ENCODE measurements at regions not wholly inside any gene's neighbourhood (a gene's known extent, or its start where the extent isn't known, plus 50 kb on each side); places are given as distances from the start of the nearest gene placed in this dataset.
A peak's percentile ranks its signal among the peaks of the same experiment; 100 is the strongest.
"Not testable (repeated sequence)": the region's sequence is repeated elsewhere in the genome, so short reads cannot be mapped to it uniquely, and the experiment has no call there.

DNA sequence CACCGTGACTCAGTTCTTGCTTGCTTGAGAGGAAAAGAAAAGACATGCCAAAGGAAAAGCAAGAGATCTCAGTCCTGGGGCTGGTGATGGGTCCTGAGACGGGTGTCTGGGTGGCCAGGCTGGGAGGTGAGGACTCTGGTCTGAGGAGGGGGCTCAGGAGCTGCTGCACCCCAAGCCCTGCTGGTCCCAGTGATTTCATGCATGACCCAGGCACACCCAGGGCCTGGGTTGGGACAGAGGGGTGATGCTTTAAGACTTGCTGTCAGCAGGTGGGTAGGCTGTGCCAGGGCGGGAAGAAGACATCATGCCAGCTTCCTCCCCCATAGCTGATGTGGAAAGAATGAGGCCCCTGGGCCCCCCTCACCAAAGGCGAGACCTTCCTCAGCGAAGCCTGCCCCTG is 65.1 kb upstream of the PMEPA1 start:
- peak; percentile 9 for DNase-seq (ENCODE audit: low read depth)
- TF ChIP-seq, protein P1, sequence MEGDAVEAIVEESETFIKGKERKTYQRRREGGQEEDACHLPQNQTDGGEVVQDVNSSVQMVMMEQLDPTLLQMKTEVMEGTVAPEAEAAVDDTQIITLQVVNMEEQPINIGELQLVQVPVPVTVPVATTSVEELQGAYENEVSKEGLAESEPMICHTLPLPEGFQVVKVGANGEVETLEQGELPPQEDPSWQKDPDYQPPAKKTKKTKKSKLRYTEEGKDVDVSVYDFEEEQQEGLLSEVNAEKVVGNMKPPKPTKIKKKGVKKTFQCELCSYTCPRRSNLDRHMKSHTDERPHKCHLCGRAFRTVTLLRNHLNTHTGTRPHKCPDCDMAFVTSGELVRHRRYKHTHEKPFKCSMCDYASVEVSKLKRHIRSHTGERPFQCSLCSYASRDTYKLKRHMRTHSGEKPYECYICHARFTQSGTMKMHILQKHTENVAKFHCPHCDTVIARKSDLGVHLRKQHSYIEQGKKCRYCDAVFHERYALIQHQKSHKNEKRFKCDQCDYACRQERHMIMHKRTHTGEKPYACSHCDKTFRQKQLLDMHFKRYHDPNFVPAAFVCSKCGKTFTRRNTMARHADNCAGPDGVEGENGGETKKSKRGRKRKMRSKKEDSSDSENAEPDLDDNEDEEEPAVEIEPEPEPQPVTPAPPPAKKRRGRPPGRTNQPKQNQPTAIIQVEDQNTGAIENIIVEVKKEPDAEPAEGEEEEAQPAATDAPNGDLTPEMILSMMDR (IDR thresholded peaks at IDR 0.05; ENCODE audit: insufficient read depth, low read depth, low read length, missing control alignments) = no peak
- H3K4me3 ChIP-seq (ENCODE audit: low read length) = no peak overlapping the region

GRCh38 chr20:57774111-57774880 is 64.5 kb upstream of the PMEPA1 start:
- no peak overlapping the region for H3K4me3 ChIP-seq (ENCODE audit: low read length)
- DNase-seq (ENCODE audit: low read depth) = no peak
- TF ChIP-seq, protein P1 (IDR thresholded peaks at IDR 0.05; ENCODE audit: insufficient read depth, low read depth, low read length, missing control alignments) = no peak

- H3K4me3 ChIP-seq (ENCODE audit: low read length) = no peak overlapping the region
- DNase-seq (ENCODE audit: low read depth) = no peak
- TF ChIP-seq, protein P1 (IDR thresholded peaks at IDR 0.05; ENCODE audit: insufficient read depth, low read depth, low read length, missing control alignments) = no peak
Observed at GRCh38 chr20:57773059-57773815, 63.4 kb upstream of the PMEPA1 start.

DNA sequence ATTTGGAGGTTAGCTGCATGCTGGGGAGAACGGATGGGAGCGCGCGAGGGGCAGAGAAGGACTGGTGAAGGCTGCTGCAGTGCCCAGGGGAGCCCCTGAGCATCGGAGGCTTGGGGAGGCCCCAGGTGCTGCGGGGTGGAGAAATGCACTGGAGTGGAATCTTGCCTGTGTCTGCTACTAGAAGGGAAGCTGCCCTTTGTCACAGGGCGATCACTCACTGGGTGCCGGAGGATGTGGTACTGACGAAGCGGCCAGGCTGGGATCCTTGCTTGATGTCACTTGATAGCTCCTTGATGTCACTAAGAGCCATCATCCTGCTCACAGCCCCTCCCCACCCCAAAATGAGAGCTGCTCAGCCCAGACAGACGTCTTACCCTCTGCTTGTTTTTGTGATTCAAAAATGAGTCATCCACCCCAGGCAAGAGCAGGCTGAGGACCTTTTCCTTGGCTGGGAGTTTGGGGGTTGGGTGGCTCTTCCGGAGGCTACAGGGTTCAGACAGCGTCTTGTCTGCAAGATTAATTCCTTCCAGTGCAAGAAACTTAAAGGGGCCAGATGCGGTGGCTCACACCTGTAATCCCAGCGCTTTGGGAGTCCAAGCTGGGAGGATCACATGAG is 62.6 kb upstream of the PMEPA1 start:
- H3K4me3 ChIP-seq (ENCODE audit: low read length) = no peak overlapping the region
- TF ChIP-seq, protein P1 (IDR thresholded peaks at IDR 0.05; ENCODE audit: insufficient read depth, low read depth, low read length, missing control alignments) = no peak
- peak; percentile 91 for DNase-seq (ENCODE audit: low read depth)

DNA sequence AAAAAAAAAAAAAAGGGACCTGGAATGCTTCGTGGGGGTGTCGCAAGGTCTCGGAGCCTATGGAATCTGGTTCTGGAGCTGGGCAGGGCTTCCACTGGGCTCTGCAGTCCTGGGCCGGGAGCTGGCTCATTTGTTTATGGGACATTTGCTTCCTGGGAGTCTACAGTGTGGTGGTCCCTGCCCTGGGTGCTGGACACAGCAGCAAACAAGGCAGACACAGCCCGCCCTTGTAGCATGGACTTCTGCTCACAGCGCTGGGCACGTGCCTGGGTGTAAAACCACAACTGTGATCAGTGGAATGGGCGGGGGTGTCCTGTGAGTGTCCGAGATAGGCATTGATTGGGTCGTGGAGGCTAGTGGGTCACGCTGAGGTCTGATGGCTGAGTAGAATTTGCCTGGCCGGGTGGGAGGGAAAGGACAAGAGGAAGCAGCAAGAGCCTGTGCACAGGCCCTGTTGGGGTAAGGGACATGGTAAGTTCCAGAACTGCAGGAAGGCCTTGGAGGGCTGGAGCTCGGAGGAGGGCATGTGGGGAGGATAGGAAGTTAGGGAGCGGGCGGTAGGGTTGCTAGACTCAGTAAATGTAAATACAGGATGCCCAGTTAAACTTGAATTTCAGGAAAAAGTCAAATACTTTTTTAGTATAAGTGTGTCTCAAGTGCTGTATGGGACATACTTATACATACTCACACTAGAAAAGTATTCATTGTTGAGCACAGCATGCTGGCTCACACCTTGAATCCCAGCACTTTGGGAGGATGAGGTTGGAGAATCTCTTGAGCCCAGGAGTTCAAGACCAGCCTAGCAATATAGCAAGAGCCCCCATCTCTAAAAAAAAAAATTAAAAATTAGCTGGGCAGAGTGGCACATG is 61.3 kb upstream of the PMEPA1 start:
- TF ChIP-seq, protein P1 (IDR thresholded peaks at IDR 0.05; ENCODE audit: insufficient read depth, low read depth, low read length, missing control alignments) = no peak
- no peak for DNase-seq (ENCODE audit: low read depth)
- H3K4me3 ChIP-seq (ENCODE audit: low read length) = no peak overlapping the region

- H3K4me3 ChIP-seq (ENCODE audit: low read length); DNase-seq (ENCODE audit: low read depth): not testable (repeated sequence)
Observed at GRCh38 chr20:57770401-57770800, 60.6 kb upstream of the PMEPA1 start.
